VCaP (cell line): ENCODE measurements at regions not wholly inside any gene's neighbourhood (a gene's known extent, or its start where the extent isn't known, plus 50 kb on each side); places are given as distances from the start of the nearest gene placed in this dataset.
A peak's percentile ranks its signal among the peaks of the same experiment; 100 is the strongest.

ENCODE experiments used
- H3K27ac ChIP-seq: fragments of 450-650 bp; 2 replicates; pipeline ENCODE4 v1.5.1; 2017
- CTCF ChIP-seq: fragments of 450-650 bp; conservative IDR thresholded peaks from 2 replicates; pipeline ENCODE4 v1.5.1; 2017; ENCODE audit warnings: mild to moderate bottlenecking, moderate library complexity

DNA sequence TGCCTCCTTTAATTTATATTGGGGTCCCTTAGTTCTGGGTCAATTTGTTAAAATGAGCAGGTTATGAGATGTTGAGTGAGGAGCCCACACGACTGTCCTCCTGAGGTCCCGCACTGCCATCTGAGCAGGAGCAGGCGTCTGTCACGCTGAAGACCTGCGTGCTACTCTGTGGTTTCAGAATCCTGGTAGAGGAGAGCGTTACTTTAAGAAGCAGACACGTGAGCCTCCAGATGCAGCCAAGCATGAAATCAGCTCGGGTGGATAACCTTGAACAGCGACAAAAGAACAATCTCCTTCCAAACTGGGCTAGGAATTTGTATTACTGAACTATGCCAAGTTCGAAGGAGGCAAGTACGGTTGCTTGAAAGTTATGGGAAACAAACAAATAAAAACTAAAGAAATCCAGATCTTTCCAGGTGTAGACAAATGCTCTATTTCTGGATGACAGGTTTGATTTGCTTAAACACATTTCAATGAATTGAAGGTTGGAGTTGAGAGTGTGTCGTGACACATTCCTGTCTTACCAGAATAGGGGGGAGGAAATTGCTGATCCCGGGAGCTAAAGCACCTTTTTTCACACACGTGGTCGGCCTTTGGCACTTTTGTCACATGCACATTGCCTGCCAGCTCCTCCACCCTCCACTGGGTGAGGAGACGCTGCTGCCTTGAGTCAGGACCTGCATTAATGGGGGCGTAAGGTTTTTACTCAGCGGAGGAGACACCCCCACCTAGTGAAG is 945.5 kb upstream of the SLC10A2 start:
- TF ChIP-seq CTCF, result no peak
- peak overlapping the region; percentile 85; the same call in 1 of the 2 replicates for H3K27ac ChIP-seq

GRCh38 chr13:104008541-104009435 is 942.6 kb upstream of the SLC10A2 start:
- H3K27ac ChIP-seq, result peak overlapping the region; percentile 85
- TF ChIP-seq CTCF, result no peak

DNA sequence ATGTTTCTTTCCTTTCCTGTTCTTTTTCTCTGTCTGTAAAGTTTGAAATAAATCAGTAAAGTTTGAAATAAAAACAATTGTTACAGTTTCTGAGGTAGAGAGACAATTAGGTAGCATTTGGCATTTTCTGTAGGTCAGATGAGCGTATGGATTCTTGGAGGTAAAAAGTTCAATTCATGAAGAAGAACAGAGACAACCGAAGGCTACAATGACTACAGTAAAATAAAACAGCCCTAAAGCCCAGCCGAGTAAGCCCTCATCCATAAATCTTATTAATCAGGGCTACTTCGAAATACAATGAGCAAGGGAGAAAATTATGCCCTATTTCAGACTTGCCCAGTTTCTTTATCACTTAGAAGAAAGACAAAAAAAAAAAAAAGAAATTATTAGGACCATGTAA is 941.9 kb upstream of the SLC10A2 start:
- H3K27ac ChIP-seq, result peak overlapping the region; percentile 85
- TF ChIP-seq CTCF, result no peak

DNA sequence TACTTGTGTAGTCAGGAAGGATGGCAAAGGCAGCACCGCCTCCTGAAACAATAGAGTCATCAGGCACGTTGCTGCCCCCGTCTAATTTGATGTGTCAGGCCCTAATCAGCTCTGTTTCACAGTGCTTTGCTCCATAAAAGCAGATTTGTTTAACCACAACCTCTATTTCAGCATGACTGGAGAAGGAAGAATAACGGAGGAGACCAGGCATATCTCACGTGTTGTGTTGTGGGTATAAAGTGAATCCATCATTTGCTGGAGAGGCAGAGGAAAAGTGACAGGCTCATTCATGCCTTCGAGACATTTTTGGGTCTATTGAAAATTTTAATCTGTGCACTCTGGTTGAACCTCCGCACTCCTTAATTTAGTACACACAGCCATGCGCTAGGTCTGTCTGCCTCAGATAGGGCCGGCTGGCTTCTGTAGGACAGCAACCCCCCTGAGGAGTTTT is 940.4 kb upstream of the SLC10A2 start:
- no peak for TF ChIP-seq CTCF
- peak overlapping the region; percentile 85 for H3K27ac ChIP-seq

- TF ChIP-seq CTCF, result no peak
- peak overlapping the region; percentile 85; the same call in 1 of the 2 replicates for H3K27ac ChIP-seq
These were observed 938.4 kb upstream of the SLC10A2 start for GRCh38 chr13:104004572-104004971.

- H3K27ac ChIP-seq, result peak overlapping the region; percentile 41; the same call in 1 of the 2 replicates
- TF ChIP-seq CTCF, result no peak
These were observed 936.0 kb upstream of the SLC10A2 start for GRCh38 chr13:104002216-104002615.

DNA sequence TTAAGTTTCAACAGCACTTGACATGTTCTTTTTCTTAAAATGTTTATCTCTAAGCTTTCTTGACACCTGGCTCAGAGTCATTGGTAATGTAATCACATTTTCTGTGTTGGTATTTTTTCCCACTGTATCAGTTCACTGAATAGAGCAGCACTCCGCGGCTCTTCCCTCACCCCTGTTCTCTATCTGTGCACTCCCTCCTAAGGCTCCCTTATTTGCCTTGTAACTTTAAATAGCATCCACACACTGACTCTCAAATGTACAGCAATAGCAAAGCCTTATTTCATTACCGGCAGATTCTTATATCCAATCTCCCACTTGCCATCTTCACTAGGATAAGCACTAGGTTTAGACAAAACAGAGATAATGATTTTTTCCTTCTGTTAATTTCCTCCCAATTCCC is 935.5 kb upstream of the SLC10A2 start:
- no peak for TF ChIP-seq CTCF
- peak overlapping the region; percentile 41; the same call in 1 of the 2 replicates for H3K27ac ChIP-seq
